Superior temporal gyrus (tissue), 1 donor: ENCODE measurements at regions not wholly inside any gene's neighbourhood (a gene's known extent, or its start where the extent isn't known, plus 50 kb on each side); places are given as distances from the start of the nearest gene placed in this dataset.
"Not testable (repeated sequence)": the region's sequence is repeated elsewhere in the genome, so short reads cannot be mapped to it uniquely, and the experiment has no call there.

Source experiments
- DNase-seq: peaks from one replicate; pipeline ENCODE4 v3.0.0-alpha.2; 2016; ENCODE audit errors: extremely low spot score

- not testable (repeated sequence) for DNase-seq
Observed at GRCh38 chr11:25501426-25501825, 830.5 kb upstream of the ANO3 start.

- no peak for DNase-seq
Observed at GRCh38 chr11:25515576-25515975, 816.4 kb upstream of the ANO3 start.

GRCh38 chr11:25520459-25520858 lies 811.5 kb upstream of the ANO3 start:
- DNase-seq, result no peak

GRCh38 chr11:25527841-25528240 lies 804.1 kb upstream of the ANO3 start:
- no peak for DNase-seq

GRCh38 chr11:25529572-25529971 lies 802.4 kb upstream of the ANO3 start:
- DNase-seq, result no peak

- no peak for DNase-seq
Observed at GRCh38 chr11:25535467-25536272, 796.3 kb upstream of the ANO3 start.

GRCh38 chr11:25536289-25536688 lies 795.6 kb upstream of the ANO3 start:
- no peak for DNase-seq

- DNase-seq, result no peak
Observed at GRCh38 chr11:25537393-25537792, 794.5 kb upstream of the ANO3 start.

- no peak for DNase-seq
Observed at GRCh38 chr11:25547292-25547691, 784.6 kb upstream of the ANO3 start.

- no peak for DNase-seq
Observed at GRCh38 chr11:25562417-25562816, 769.5 kb upstream of the ANO3 start.

- DNase-seq, result no peak
Observed at GRCh38 chr11:25565846-25566245, 766.1 kb upstream of the ANO3 start.

- no peak for DNase-seq
Observed at GRCh38 chr11:25566298-25567200, 765.4 kb upstream of the ANO3 start.

- DNase-seq, result no peak
Observed at GRCh38 chr11:25576320-25576719, 755.6 kb upstream of the ANO3 start.

GRCh38 chr11:25579554-25579953 lies 752.4 kb upstream of the ANO3 start:
- not testable (repeated sequence) for DNase-seq

- no peak for DNase-seq
Observed at GRCh38 chr11:25583596-25583995, 748.3 kb upstream of the ANO3 start.

GRCh38 chr11:25587496-25587895 lies 744.4 kb upstream of the ANO3 start:
- no peak for DNase-seq

GRCh38 chr11:25593221-25593620 lies 738.7 kb upstream of the ANO3 start:
- DNase-seq, result no peak

- no peak for DNase-seq
Observed at GRCh38 chr11:25596701-25597100, 735.2 kb upstream of the ANO3 start.

- DNase-seq, result no peak
Observed at GRCh38 chr11:25597696-25598095, 734.2 kb upstream of the ANO3 start.

GRCh38 chr11:25602149-25602548 lies 729.8 kb upstream of the ANO3 start:
- DNase-seq, result no peak

GRCh38 chr11:25602959-25603358 lies 729.0 kb upstream of the ANO3 start:
- no peak for DNase-seq

- DNase-seq, result no peak
Observed at GRCh38 chr11:25612806-25613205, 719.1 kb upstream of the ANO3 start.

GRCh38 chr11:25613451-25613850 lies 718.5 kb upstream of the ANO3 start:
- no peak for DNase-seq
